Right forelimb (tissue), 1 donor: ENCODE measurements at regions not wholly inside any gene's neighbourhood (a gene's known extent, or its start where the extent isn't known, plus 50 kb on each side); places are given as distances from the start of the nearest gene placed in this dataset.
"Not testable (repeated sequence)": the region's sequence is repeated elsewhere in the genome, so short reads cannot be mapped to it uniquely, and the experiment has no call there.

ENCODE experiments used
- DNase-seq: peaks from one replicate; pipeline ENCODE4 v3.0.0-alpha.2; 2018

- no peak for DNase-seq
Measured at GRCh38 chr9:78383130-78383529, 86.2 kb downstream of the PSAT1 start.

DNA sequence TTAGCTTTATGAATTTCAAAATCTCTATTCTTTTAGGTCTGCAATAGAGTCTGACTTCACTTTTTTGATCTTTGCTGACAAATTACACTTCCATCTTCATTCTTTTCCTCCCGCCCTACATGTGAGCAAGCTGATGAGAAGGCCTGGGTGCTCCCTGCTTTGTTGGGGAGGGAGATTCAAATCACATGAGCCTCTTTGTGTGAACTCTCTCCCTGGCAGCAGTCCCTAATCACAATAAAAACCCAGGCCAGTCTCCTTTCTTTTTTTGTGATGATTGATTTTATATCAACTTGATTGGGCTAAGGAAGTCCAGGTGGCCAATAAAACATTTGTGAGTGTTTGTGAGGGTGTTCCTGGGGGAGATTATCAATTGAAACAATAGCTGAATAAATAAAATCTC is 89.4 kb downstream of the PSAT1 start:
- DNase-seq, result no peak

DNA sequence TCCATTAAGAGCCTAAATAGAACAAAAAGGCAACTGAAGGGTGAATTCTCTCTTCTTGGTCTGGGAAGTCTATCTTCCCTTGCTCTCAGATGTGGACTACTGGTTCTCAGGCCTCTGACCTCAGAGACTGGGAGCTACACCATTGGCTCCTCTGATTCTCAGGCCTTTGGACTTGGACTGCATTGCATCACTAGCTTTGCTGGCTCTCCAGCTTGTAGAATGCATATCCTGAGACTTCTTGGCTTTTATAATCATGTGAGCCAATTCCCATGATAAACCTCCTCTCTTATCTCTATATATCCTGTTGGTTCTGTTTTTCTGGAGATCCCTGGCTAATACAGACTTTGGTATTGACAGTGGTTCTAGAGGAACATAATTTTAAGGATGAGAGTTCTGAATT is 89.8 kb downstream of the PSAT1 start:
- DNase-seq, result no peak

GRCh38 chr9:78393340-78393739 is 96.4 kb downstream of the PSAT1 start:
- DNase-seq, result no peak

DNA sequence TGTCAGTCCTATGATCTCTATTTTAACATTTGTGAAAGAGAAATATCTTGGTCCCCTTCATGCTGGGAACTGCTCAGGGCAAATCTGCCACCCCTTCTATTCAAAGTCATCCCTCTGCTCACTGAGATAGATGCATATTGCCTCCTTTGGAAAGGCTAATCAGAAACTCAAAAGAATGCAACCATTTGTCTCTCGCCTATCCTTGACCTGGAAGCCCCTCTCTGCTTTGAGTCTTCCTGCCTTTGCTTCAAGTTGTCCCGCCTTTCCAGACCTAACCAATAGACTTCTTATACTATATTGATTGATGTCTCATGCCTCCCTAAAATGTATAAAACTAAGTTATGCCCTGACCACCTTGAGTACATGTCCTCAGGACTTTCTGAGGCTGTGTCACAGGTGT is 97.0 kb downstream of the PSAT1 start:
- no peak for DNase-seq

DNA sequence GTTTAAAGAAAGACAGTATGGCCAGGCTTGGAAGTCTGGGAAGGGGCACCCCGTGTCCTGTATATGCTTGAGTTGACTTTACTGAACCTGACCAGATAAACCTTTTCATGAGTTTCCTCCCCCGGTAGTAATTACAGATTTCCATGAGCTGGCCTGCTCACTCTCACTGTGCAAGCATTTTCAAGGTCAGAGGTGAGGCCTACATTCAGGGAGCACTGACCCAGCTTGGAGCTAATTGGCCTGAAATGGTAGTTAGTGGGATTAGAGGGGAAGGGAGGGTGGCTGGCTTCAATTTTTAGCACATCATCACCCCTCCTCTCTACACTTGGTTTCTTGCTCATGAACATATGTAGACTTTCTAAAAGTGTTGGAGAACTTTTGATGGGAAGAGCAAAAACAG is 99.2 kb downstream of the PSAT1 start:
- DNase-seq, result no peak

GRCh38 chr9:78397045-78397444 is 100.1 kb downstream of the PSAT1 start:
- DNase-seq, result no peak

DNA sequence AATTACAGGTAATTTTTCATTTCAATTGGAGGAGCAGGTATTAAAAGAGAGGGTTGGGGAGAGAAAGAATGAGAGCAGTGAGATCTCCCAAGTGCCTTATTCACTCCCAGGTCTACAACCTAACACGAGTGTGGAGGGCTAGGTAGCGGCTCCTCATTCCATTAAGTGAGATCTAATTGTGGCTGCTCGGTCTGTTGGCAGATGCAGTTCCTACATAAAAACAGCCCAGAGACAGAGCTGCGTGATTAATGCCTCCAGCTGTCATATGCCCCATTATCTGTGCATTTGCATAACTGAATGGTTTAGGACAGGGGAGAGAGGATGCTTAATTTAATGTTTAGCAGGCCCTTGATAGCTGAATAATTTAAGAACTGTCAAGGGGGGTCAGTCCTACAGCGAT is 100.5 kb downstream of the PSAT1 start:
- DNase-seq, result no peak

DNA sequence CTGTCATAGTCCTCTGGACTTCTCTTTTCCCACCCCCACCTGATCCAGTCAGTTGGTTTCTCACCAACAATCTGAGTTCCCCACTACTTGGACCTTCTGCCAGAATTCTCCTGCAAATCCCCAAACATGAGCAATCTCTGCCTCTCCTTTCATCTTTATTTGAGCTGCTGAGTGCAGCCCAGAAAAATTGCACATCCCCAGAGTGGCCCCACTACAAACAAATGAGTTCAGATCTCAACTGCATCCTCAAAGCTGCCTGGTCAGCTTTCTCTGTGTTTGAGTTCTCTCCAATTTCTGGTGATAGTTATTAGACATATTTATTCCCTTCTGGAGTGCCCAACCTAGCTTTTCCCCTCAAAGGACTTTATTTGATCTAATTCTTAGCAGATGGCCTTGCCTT is 102.2 kb downstream of the PSAT1 start:
- no peak for DNase-seq

GRCh38 chr9:78400496-78400895 is 103.6 kb downstream of the PSAT1 start:
- no peak for DNase-seq

GRCh38 chr9:78405461-78405860 is 108.5 kb downstream of the PSAT1 start:
- DNase-seq, result no peak

DNA sequence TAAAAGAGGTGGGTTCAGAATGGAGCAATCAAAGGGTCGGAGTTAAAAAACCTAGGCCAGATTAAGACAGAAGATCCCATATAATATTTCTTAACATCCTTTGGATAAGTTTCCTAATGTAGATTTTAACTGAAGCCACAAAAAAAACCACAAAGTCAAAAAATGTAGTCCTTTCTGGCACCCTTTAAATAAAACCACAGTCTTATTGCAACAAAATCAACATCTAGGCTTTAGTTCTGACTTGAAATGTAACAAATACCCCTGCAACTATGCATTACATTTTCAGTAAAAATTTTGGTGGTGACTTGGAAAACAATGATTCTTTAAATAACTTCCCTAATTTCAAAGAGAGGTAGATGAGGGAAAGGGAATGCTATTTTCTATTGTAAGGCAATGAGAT is 109.2 kb downstream of the PSAT1 start:
- DNase-seq, result no peak

GRCh38 chr9:78406933-78407332 is 110.0 kb downstream of the PSAT1 start:
- DNase-seq, result no peak

- no peak for DNase-seq
Measured at GRCh38 chr9:78407636-78408312, 110.8 kb downstream of the PSAT1 start.

DNA sequence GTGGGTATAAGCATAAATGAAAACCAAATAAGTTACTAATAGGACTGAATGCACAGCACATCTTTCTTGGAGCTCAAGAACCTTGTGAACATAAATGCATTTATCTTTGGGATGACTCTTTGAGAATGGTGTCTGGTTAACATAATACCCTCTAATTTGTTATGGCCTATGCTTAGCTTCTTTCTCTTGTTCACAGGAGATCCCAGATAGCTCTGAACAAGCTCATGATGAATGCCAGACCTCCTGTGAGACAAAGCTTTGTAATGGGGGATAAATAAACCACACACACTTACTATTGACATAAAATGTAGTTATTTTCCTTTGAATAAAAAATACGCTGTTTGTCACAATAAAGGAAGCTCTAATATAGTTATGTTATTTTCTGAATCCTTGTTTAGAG is 111.5 kb downstream of the PSAT1 start:
- no peak for DNase-seq

DNA sequence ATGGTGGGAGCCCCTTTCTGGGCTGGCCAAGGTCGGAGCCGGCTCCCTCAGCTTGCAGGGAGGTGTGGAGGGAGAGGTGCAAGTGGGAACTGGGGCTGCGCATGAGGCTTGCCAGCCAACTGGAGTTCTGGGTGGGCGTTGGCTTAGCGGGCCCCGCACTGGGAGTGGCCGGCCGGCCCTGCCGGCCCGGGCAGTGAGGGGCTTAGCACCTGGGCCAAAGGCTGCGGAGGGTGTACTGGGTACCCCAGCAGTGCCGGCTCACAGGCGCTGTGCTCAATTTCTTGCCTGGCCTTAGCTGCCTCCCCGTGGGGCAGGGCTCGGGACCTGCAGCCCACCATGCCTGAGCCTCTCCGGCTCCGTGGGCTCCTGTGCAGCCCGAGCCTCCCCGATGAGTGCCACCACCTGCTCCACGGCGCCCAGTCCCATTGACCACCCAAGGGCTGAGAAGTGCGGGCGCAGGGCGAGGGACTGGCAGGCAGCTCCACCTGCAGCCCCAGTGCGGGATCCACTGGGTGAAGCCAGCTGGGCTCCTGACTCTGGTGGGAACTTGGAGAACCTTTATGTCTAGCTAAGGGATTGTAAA is 113.1 kb downstream of the PSAT1 start:
- not testable (repeated sequence) for DNase-seq

- DNase-seq, result no peak
Measured at GRCh38 chr9:78422309-78422708, 125.4 kb downstream of the PSAT1 start.

DNA sequence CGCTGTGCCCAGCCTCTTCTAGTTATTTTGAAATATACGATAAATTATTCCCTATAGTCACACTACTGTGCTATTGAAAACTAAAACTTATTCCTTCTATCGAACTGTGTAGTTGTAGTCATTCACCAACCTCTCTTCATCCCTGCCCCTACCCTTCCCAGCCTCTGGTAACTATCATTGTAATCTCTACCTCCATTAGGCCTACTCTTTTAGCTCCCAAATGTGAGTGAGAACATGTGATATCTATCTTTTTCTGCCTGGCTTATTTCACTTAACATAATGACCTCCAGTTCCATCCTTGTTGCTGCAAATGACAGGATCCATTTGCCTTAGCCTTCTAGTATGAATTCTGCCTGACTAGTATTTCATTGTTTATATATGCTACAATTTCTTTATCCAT is 127.4 kb downstream of the PSAT1 start:
- no peak for DNase-seq

GRCh38 chr9:78428640-78429039 is 131.7 kb downstream of the PSAT1 start:
- no peak for DNase-seq

DNA sequence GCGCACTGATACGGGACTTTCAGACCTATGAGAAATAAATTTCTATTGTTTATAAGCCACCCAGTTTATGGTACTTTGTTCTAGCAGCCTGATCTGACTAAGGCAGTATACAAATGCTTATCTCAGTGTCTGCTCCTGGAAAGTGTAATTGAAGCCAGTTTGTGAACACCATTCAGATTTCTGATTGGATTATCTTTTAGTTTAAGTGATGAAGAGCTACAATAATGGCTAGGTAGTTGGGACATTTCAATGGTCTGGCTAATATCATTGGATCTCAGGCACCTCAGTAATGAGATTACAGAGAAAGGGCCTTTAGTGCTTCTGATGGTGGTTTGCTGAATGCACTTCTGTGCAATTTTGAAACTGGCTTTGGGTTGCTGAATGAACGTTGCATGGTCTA is 133.5 kb downstream of the PSAT1 start:
- no peak for DNase-seq

GRCh38 chr9:78431039-78431438 is 134.1 kb downstream of the PSAT1 start:
- DNase-seq, result not testable (repeated sequence)

- no peak for DNase-seq
Measured at GRCh38 chr9:78436873-78437272, 139.9 kb downstream of the PSAT1 start.

DNA sequence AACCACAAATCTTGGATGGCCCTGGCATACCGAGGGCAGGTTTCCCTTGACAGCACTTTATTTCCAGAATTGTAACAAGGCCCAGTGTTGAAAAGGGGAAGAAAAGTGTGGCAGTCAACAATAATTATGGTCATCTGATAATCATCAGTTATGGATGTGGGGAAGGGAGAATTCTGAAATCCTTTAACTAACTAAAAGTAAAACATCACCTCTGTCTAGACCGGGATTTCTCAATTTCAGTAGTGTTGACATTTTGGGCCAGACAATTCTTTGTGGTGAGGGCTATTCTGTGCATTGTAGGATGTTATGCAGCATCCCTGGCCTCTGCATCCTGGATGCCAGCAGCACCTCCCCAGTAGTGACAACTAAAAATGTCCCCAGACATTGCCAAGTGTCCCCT is 140.4 kb downstream of the PSAT1 start:
- DNase-seq, result no peak

GRCh38 chr9:78437806-78438205 is 140.9 kb downstream of the PSAT1 start:
- DNase-seq, result no peak

DNA sequence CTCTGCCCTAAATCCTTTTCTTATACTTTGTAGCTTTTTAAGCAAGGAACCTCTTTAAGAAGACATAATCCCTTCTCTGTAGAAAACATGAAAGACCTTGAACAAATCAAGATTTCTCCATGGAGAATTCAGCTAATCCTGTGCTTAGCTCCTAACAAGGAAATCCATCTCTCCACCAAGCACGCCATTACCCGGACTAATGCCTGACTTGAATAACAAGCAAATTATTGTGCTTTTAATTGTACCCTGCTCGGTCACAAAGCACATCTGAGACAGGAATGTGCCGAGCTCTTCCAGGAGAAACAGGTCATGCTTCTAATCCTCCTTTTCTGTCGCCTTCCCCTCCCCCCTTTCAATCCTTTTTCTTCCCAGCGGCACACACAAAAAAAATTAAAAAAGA is 141.3 kb downstream of the PSAT1 start:
- DNase-seq, result no peak
